OCI-LY7 (cell line): ENCODE measurements at regions not wholly inside any gene's neighbourhood (a gene's known extent, or its start where the extent isn't known, plus 50 kb on each side); places are given as distances from the start of the nearest gene placed in this dataset.

Experiments
- CTCF ChIP-seq: fragments of 200-600 bp; sonication (generic); conservative IDR thresholded peaks from 2 replicates; pipeline ENCODE4 v1.5.1; 2014; ENCODE audit warnings: mild to moderate bottlenecking, antibody characterized with exemption, low read length, moderate library complexity, mixed read lengths
- EZH2phosphoT487 ChIP-seq: fragments of 200-600 bp; sonication (generic); IDR thresholded peaks from 2 replicates; pipeline ENCODE4 v1.6.1; 2018; ENCODE audit warnings: low read depth, borderline replicate concordance, mild to moderate bottlenecking, mixed run types, antibody characterized with exemption, low read length, moderate library complexity, mixed read lengths

- TF ChIP-seq CTCF (no peak), EZH2phosphoT487 (no peak)
Measured at GRCh38 chr7:67463983-67464382, 467.4 kb downstream of the TYW1 start.
